Fibroblast of pulmonary artery (primary cell): ENCODE measurements at regions not wholly inside any gene's neighbourhood (a gene's known extent, or its start where the extent isn't known, plus 50 kb on each side); places are given as distances from the start of the nearest gene placed in this dataset.

Source experiments
- DNase-seq: peaks from one replicate; pipeline ENCODE4 v3.0.0-alpha.2; 2010; ENCODE audit warnings: low read depth
- H3K4me3 ChIP-seq: replicated peaks from 2 replicates; pipeline ENCODE4 v1.5.1; 2011; ENCODE audit warnings: low read depth, mild to moderate bottlenecking, control low read depth, low read length, moderate library complexity
- TF ChIP-seq, protein P1 (sequence below): IDR thresholded peaks from 2 replicates; pipeline ENCODE4 v1.5.1; 2011; ENCODE audit warnings: mild to moderate bottlenecking, control low read depth, low read length, inconsistent platforms; ENCODE audit errors: missing control alignments

- no peak for DNase-seq
- no peak overlapping the region for H3K4me3 ChIP-seq
- TF ChIP-seq, protein P1, sequence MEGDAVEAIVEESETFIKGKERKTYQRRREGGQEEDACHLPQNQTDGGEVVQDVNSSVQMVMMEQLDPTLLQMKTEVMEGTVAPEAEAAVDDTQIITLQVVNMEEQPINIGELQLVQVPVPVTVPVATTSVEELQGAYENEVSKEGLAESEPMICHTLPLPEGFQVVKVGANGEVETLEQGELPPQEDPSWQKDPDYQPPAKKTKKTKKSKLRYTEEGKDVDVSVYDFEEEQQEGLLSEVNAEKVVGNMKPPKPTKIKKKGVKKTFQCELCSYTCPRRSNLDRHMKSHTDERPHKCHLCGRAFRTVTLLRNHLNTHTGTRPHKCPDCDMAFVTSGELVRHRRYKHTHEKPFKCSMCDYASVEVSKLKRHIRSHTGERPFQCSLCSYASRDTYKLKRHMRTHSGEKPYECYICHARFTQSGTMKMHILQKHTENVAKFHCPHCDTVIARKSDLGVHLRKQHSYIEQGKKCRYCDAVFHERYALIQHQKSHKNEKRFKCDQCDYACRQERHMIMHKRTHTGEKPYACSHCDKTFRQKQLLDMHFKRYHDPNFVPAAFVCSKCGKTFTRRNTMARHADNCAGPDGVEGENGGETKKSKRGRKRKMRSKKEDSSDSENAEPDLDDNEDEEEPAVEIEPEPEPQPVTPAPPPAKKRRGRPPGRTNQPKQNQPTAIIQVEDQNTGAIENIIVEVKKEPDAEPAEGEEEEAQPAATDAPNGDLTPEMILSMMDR: no peak
Measured at GRCh38 chr4:14906805-14907204, 95.5 kb upstream of the CPEB2 start.

DNA sequence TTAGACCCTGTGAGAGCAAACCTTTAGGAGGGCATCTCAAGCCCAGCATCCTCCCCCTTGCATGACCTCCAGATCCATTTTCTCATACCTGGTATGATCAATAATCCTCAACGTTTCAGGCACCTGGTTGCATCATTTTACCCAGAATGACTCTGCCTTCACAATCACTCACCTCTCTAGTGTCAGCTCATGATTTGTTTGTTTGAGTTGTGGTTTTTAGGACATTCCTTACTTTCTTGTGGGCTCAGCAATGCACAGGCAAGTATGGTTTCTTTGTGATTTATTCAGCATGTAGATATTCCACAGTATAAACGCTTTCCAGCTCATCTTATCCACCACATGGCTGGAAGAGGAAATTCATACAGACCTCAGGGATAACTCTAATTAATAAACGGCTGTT is 93.6 kb upstream of the CPEB2 start:
- TF ChIP-seq, protein P1: no peak
- H3K4me3 ChIP-seq: no peak overlapping the region
- no peak for DNase-seq

DNA sequence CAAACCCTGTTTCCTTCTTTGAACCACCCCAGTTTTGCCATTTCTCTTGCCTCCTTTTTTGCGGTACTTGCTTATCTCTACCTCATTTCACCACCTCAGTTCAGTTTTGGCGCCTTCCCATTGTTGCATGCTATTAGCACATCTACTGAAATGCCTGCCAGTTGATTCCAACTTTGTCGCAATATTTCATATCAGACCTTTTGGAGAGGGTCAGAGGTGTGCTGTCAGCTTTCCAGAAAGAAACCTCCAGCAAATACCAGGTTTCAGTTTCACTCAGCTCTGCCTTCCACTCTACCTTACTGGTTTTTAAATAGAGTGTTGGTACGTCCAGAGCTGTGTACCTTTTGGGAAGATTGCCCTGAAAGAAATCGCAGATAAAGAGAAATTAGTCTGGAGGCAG is 91.9 kb upstream of the CPEB2 start:
- H3K4me3 ChIP-seq: no peak overlapping the region
- DNase-seq: peak; percentile 2
- TF ChIP-seq, protein P1: no peak

- DNase-seq: no peak
- TF ChIP-seq, protein P1: no peak
- H3K4me3 ChIP-seq: no peak overlapping the region
Measured at GRCh38 chr4:14912426-14912825, 89.9 kb upstream of the CPEB2 start.

GRCh38 chr4:14915018-14915417 is 87.3 kb upstream of the CPEB2 start:
- no peak for DNase-seq
- TF ChIP-seq, protein P1: no peak
- H3K4me3 ChIP-seq: no peak overlapping the region

GRCh38 chr4:14916554-14917297 is 85.6 kb upstream of the CPEB2 start:
- TF ChIP-seq, protein P1: no peak
- peak; percentile 80 for DNase-seq
- H3K4me3 ChIP-seq: no peak overlapping the region

GRCh38 chr4:14917298-14917633 is 85.0 kb upstream of the CPEB2 start:
- DNase-seq: no peak
- TF ChIP-seq, protein P1: no peak
- H3K4me3 ChIP-seq: no peak overlapping the region
